Lower leg skin (tissue), 3 donors: ENCODE measurements at regions not wholly inside any gene's neighbourhood (a gene's known extent, or its start where the extent isn't known, plus 50 kb on each side); places are given as distances from the start of the nearest gene placed in this dataset.

Experiments
- CTCF ChIP-seq, 3 donors: fragments of 450-650 bp; IDR thresholded peaks; one replicate each; pipeline ENCODE4 v1.5.1; 2016; ENCODE audit warnings: antibody characterized with exemption in 3 of 3, mild to moderate bottlenecking in 3 of 3, moderate library complexity in 2 of 3
- POLR2A ChIP-seq, 2 donors: fragments of 450-650 bp; IDR thresholded peaks; one replicate each; pipeline ENCODE4 v1.6.1; 2016 to 2017; ENCODE audit warnings: antibody characterized with exemption in 2 of 2, mild to moderate bottlenecking in 1 of 2, moderate library complexity in 1 of 2

GRCh38 chr12:84315926-84316325, 596.7 kb downstream of the SLC6A15 start:
- TF ChIP-seq CTCF (IDR thresholded peaks at IDR 0.05) (no peak), POLR2A (IDR thresholded peaks at IDR 0.05) (no peak)
